HuH-7 (cell line): ENCODE measurements at regions not wholly inside any gene's neighbourhood (a gene's known extent, or its start where the extent isn't known, plus 50 kb on each side); places are given as distances from the start of the nearest gene placed in this dataset.
A peak's percentile ranks its signal among the peaks of the same experiment; 100 is the strongest.
"Not testable (repeated sequence)": the region's sequence is repeated elsewhere in the genome, so short reads cannot be mapped to it uniquely, and the experiment has no call there.

ENCODE experiments used
- DNase-seq: peaks from one replicate; pipeline ENCODE4 v3.0.0; 2011; ENCODE audit warnings: low spot score

DNA sequence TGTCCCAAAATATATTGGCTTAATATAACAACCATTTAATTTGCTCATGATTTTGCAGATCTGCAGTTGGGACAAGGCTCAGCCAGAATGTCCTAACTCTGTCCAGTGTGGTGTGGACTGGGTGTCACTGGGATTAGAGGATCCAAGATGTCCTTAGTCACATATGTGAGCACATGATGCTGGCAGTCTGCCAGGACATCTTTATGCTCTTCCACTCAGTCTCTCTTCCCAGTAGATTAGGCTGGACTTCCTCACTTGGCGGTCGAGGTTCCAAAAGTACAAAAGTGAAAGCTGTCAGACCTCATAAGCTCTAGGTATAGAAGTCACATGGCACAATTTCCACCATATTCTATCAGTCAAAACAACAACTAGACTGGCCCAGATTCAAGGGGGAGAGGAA is 167.9 kb upstream of the NTF3 start:
- no peak for DNase-seq

DNA sequence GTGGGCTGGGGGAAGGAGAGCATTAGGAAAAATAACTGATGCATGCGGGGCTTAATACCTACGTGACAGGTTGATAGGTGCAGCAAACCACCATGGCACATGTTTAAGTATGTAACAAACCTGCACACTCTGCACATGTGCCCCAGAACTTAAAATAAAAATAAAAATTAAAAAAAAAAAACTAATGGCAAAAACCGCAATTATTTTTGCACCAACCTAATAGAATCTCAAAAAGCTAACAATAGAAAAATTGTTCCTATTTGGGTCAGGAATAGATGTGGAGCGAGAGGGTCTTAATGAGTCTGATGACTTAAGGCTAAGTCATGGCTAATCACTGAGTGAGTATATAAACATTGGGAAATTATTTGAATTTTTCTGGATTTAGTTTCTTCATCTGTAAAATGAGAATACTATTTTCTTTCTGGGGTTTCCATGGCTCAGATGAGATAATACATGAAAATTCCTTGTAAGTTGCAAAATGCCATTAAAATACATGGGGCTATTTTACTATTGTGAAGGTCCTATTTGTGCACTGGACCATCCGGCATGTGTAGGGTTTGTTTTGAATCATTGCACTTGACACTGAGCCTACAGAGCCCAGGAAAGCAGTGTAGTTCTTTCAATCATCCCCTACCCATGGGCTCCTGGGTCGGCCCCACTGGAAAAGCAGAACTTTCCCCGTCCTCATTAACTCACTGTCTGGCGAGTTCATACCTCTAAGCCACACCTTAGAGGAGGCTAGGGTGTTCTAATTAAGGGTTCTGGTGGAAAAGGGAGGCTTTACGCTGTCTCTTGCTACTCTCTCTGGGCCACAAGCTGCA is 164.1 kb upstream of the NTF3 start:
- DNase-seq, result no peak

DNA sequence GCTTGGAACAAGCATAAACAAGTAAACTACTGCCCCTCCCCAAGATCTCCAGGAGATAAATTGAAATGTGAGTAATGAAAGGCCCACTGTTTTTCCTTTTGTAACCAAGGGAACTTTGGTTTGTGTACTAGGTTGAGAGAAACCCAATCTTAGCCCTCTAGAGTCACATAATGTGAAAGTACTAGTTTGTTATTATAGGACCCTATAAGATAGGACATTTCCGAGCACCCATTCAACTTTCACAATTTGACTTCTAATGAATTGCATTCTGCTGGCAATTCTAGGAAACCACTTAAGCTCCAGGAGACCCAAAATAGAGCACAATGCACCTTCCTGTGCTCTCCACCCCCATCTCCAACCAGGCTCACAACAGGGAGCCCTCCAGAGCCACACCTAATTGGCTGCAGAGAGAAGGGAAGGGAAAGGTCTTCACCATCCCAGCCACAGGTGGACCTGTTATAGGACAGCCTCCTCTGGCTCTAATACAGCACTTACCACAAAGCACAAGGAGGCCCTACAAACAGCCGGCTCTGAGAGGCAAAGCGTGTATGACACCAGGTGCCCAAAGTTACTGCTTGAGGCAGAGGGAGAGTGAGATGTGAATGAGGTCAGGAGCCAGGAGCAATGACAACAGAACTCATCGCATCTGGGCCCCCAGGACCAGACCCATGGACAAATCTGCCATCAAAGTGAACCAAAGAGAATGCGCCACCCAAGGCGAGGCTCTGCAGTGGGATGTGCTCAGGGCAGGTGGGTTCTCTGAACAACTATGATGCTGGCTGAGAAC is 163.3 kb upstream of the NTF3 start:
- no peak for DNase-seq

DNA sequence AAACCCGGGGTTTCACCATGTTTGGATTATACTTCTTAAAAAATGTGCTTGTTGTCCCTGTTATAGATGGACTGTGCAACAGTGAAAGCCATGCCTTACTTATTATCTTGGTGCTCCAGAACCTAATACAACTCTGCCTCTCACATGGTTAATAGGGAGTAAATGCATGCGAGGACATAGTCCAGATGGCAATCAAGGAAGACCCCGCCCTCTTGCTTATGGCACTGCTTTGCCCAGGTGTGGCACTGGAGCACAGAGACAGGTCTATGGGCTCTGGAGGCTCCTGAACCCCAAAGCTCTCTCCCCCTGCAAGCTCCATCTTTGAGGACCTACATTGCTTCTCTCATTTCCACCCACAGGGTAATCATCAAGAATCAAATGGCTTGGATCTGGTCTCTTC is 162.1 kb upstream of the NTF3 start:
- no peak for DNase-seq

DNA sequence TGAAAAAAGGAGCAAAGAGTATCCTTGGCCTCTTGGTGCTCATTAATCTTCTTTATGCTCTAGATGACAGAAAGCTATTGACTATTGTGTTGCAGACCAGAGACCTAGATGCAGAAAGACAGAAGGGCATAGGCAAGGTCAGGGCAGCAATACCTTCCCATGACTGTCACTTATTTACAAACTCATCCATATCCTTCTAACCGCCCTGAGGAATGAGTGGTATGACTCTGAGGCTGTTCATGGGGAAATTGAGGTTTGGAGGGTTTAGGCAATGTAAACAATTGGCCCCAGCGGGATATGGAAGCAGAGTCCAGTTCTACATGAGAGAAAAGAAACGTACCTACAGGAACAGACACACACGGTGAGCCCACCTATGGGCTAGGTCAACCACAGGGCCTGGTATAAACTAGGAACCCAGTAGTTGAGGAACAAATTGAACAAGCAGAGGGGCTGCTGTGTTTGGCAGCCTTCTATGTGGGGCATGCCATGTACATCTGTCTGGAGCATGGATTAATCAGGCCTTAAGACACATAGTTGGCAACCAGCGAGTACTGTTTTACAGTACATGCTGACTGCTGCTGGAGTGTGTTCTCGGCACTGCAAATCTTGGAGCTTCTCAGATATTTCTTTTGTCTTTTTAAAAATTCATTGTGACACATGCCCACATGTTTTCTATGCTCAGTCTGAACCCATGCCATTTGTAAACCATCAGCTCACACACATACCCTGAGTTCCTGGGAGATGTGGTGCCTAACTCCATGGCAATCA is 159.7 kb upstream of the NTF3 start:
- DNase-seq, result no peak

DNA sequence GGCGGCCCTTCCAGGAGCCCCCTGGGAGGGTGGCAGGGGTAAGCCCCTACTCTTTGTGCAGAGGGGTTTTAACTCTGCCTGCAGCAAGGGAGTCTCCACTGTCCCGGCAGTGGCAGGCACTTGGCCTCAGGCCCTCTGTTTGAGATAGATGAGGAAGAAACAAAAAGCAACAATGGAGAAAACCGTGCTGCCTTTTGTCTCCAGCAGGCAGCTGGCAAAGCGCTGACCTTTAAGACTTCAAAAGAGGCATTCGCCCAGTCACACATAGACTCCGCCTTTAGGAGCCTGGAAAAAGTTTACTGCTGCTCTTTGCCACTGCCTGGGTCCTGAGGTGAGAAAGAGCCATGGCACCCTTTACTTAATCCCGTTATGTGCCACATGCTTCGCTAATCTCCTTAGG is 158.2 kb upstream of the NTF3 start:
- no peak for DNase-seq

DNA sequence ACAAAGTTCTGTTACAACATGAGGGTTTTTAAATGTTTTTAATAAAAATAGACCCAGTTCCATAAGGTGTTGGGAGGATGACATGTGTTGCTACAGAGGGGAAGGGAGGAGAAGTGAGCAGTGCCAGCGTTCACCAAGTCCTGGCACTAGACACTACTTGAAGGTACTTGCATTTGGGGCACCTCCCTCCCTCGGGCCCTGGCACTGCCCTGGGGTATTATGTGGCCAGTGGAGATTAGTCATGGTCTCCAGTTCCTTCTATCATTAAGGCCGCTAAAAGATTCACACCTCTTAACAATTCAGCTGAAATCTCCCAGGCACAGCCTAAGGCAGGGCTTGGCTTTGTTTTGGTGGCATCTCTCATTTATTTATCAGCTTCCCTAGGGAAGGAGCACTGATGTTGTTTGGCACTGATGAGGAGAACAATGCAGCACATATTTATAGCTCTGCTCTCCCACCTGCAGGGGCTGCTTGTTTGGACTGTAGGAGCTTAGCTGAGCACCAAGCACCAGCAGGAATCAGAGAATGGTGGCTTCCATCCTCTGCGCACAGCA is 155.5 kb upstream of the NTF3 start:
- DNase-seq, result no peak

DNA sequence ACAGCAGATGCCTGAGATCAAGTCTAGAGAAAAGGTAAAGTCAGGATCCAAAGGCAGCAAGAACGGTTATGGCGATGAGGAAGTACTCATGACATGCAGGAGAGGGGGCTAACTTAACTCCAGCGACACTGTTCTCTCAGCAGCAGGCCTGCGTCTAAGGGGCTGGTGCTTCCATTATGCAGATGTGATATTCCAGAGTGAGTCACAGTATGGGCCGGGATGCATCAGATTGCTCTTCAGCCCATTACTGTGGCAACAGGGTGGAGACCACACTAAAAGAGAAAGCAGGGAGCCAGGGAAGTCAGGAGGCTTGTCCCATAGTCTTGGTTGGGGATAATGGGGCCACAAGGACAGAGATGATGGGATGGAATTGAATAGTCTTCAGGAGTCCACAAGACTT is 151.8 kb upstream of the NTF3 start:
- no peak for DNase-seq

DNA sequence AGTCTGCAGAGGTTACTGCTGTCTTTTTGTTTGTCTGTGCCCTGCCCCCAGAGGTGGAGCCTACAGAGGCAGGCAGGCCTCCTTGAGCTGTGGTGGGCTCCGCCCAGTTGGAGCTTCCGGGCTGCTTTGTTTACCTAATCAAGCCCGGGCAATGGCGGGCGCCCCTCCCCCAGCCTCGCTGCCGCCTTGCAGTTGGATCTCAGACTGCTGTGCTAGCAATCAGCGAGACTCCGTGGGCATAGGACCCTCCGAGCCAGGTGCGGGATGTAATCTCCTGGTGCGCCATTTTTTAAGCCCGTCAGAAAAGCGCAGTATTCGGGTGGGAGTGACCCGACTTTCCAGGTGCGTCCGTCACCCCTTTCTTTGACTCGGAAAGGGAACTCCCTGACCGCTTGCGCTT is 141.5 kb upstream of the NTF3 start:
- not testable (repeated sequence) for DNase-seq

DNA sequence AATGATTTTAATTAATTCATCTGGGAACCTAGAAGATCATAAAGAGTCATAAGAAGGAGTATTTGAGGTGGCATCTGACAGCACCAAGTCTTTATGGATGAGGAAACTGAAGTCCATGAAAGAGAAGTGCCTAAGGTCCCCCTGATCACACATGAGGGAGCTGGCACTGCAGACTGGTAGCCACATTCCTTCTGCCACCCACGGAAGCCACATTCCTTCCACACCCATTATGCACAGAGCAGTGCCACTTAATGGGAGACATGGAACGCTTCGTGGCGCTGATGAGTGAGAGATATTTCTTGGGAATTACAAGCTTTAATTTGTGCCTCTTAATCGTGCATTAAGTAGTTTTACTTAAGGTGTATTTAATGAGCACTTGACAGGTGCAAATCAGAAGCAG is 139.3 kb upstream of the NTF3 start:
- no peak for DNase-seq

DNA sequence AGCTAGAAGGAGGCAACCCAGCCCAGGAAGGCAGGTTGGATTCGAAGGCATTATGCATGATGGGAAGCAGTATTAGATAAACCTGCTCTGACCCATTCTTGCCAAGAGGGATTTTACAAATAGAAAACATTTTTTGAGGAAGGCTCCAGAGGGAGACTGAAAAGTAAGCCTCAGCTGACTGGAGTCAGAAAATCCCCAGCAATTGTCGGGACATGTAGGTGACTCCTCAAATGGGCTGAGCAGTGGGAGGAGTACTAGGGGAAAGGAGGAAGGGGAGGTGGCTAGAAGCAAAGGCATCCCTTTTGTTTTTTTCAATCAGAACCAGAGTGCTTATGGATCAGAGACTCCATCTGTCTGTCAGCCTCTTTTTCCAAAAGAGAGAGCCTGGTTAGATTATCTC is 138.1 kb upstream of the NTF3 start:
- DNase-seq, result no peak

DNA sequence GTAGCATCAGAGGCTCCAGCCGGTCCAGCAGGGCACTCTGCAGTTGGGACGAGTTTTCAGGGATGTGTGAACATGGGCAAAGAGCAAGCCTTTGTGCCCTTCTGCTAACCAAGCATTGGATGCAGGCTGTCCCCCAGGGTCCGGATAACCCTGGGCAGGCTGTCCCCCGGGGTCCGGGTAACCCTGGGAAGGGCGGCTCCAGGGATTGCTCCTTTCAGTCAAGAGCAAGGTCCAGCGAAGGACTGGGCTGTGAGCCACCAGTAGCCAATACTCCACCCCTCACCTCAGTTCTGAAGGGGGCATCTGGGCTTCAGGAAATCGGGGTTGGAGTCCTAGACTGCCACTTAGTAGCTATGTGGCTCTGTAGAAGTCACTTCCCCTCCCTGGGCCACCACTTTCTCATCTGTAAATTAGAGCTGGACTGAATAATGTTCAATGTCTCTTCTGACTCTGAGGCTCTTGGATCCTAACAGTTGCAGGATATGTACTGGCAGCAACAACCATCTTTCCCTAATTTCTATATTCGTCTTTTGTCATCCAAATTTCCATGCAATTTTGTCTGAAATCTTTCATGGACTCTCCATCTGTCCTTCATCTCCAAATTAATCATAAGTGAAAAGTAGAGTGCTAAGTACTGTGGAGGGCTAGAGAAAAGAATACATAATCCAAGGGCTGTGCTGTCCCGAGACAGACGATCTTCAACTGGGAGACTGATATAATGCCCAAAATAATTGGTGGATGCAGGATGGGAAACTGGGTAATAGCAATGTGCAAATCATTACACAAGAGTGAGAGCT is 137.4 kb upstream of the NTF3 start:
- DNase-seq, result no peak

DNA sequence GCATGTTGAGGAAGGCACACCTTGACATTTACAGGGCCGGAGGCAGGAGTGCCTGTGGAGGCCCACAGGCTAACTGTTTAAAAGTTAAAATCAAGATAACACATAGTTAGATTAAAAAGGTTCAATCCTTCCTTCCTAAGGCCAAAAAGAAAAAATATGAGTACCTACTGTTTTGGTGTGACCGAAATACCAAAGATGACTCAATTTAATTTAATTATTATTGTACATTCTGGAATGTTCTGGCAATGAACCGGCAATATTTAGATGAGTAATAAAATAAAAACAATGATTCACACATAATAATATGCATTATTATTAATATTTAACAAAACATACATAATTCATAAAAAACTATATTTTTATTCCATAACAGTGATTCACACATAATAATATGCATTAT is 136.8 kb upstream of the NTF3 start:
- DNase-seq, result no peak

DNA sequence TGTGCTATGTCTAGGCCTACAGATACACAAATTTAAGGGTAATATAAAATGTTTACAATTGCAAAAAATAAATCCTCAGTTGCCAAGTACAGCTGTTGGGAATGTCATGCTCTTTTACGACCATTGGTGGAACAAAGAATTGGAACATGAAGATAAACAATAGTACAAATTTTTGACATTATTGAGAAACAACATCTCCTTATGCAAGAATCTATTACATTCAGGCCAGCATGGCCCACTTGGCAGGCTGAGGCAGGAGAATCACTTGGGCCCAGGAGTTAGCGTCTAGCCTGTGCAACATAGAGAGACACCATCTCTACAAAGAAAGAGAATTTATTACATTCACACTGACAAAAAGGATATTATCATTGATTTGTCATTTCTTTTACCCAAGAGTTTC is 135.9 kb upstream of the NTF3 start:
- no peak for DNase-seq

DNA sequence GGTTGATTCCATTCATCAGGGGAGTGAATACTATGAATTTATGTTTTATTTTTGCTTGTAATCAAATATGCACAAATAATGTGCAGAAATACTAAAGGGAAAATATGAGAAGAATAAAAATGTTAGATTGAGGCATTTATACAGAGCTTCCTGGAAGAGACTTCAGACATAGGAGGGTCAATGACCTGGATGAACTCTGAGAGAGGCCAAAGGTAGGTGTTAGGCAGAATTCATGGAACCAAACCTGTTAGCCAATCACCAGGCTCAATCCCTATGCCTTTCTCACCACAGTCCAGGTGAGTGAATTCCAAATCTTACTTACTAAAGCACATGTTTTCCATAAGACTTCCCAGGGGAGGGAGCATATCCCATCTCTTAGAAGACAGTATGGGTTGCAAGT is 130.4 kb upstream of the NTF3 start:
- no peak for DNase-seq

DNA sequence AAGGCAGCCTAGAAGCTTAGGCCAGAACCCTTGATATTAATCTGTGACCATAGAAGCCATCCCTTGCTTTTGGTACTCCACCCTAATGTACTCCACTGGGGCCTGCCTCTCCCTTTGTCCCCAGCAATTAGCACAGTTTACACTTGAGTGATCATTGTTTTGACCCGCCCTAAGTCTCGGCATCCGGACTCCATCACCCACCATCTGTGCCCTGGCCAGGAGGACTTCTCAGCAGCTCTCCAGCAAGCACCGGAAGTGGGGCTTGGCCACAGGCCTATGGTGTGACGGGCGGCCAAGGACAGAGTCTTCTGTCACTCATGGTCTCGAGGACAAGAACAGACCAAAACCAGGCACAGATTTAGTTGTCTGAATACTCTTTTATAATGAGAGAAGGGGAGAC is 126.5 kb upstream of the NTF3 start:
- DNase-seq, result no peak

DNA sequence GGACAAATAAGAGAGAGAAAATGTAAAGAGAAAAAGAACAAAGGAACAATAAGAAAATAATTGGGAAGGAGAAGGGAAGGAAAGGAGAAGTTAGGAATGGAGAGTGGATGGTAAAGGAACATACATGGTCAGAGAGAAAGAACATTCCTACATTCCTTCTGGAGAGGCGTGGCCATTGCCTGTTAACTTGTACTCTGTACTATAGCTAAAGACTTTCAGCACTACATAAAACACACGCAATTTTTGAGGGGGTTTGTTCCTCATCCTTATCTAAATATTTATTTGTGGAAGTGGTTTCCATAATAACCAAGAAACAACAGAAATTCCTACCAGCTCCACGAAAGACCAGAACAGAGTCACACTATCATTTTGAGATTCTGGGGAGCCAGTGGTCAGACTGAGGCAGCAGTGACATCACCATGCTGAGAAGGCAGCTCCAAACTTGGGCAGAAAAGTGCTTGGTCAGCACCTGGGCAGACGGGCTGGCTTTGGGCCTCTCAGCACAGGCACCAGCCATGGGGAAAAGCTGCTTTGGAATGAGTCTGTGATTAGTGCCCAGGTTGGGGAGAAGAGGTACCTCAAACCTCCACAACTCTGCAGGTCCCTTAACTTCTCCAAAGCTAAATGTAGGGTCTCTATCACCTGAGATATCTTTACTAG is 125.9 kb upstream of the NTF3 start:
- DNase-seq, result no peak

DNA sequence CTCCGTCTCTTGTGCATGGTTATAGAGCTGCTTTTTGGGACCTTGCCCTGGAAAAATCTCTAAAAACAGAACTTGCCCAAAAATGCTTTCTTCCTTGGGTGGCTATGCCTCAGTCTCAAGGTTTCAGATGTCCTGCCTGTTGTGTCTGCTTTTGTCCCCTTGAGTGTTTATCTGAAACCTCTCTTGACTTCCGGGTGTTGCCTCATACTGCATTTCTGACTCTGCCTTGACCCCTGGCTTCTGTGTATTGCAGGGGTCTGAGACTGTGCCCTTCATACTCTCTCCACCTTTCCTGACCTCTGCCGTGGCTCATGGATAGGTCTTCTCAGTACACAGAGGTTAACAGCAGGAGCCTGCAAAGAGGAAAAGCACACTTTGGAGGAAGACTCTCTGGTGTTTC is 124.8 kb upstream of the NTF3 start:
- peak; percentile 29 for DNase-seq

DNA sequence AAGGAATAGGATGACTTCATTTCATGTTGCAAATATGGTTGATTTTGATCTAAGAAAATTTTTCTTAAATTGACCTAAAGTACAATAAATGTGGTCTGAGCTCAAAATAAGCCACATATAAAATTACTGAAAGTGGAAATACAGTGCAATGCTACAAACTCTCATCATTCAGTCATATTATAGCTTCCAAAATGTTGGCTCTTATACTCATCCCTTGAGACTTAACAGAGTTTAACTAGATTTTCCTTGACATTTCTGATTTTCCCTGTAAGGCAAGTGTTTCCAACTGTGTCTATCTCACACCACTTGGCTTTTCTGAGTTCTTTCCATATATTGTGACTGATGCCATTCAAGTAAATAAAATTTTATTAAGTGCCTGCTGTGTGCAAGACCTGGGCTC is 123.7 kb upstream of the NTF3 start:
- no peak for DNase-seq

DNA sequence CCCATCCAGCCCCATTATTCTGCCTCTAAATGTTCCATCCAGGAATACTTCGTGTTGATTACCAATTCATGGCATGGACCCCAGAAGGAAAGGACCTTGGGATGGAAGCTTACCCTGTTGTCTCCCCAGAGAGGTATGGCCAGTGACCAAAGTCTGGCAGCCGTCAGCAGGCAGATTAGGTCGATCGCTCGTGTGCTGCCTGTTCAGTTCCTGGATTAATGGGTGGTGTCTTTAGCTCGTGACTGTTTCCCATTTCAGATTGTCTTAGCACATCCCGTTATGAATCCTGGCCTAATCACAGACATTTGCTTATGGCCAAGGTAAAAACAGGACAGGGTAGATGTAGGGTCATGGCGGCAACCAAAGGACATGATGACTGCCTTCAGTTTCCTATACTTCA is 122.9 kb upstream of the NTF3 start:
- DNase-seq, result no peak

DNA sequence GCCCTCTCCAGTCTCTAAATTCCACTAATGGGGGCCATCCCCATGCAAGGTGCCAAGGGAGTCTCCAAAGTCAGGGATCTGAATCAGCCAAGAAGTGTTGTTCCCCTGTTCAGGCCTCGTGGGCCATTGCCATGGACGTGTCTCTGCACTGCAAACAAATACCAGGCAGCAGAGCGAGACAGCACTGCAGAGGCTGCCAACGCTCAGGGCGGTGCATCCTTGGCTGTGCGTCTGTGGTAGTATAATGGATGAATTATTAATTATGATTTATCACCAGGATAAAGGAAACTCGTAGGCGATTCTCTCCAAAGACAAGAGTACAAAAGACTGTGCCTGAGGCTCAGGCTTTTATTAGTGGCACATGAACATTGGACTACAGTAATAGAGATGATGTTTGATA is 122.3 kb upstream of the NTF3 start:
- DNase-seq, result no peak
